GM19397 (cell line): ENCODE measurements at regions not wholly inside any gene's neighbourhood (a gene's known extent, or its start where the extent isn't known, plus 50 kb on each side); places are given as distances from the start of the nearest gene placed in this dataset.

ENCODE experiments used
- ATAC-seq: cut with Tn5 transposase; IDR thresholded peaks from one replicate; pipeline ENCODE4 v1.9.1; 2021; ENCODE audit warnings: mild to moderate bottlenecking, moderate library complexity; ENCODE audit not compliant: unreplicated experiment

GRCh38 chr2:37858400-37858711 lies 66.7 kb upstream of the RMDN2 start:
- ATAC-seq: no peak

GRCh38 chr2:37858725-37859267 lies 66.3 kb upstream of the RMDN2 start:
- ATAC-seq: no peak

GRCh38 chr2:37862620-37863019 lies 62.5 kb upstream of the RMDN2 start:
- no peak for ATAC-seq

- ATAC-seq: no peak
Measured at GRCh38 chr2:37864217-37864616, 60.9 kb upstream of the RMDN2 start.

GRCh38 chr2:37865640-37866039 lies 59.4 kb upstream of the RMDN2 start:
- ATAC-seq: no peak

GRCh38 chr2:37866171-37866934 lies 58.7 kb upstream of the RMDN2 start:
- no peak for ATAC-seq

GRCh38 chr2:37867166-37867565 lies 57.9 kb upstream of the RMDN2 start:
- no peak for ATAC-seq

- no peak for ATAC-seq
Measured at GRCh38 chr2:37868866-37869265, 56.2 kb upstream of the RMDN2 start.

GRCh38 chr2:37869304-37869703 lies 55.8 kb upstream of the RMDN2 start:
- no peak for ATAC-seq

- ATAC-seq: no peak
Measured at GRCh38 chr2:37869771-37870170, 55.3 kb upstream of the RMDN2 start.

- ATAC-seq: no peak
Measured at GRCh38 chr2:37870829-37871228, 54.3 kb upstream of the RMDN2 start.

GRCh38 chr2:37871456-37872191 lies 53.5 kb upstream of the RMDN2 start:
- peak; percentile 43 for ATAC-seq

- ATAC-seq: no peak
Measured at GRCh38 chr2:37872192-37872750, 52.8 kb upstream of the RMDN2 start.

- no peak for ATAC-seq
Measured at GRCh38 chr2:37873229-37873628, 51.9 kb upstream of the RMDN2 start.

GRCh38 chr2:37873749-37874330 lies 51.2 kb upstream of the RMDN2 start:
- no peak for ATAC-seq

GRCh38 chr2:37874470-37874869 lies 50.6 kb upstream of the RMDN2 start:
- ATAC-seq: peak; percentile 64
